Spleen (tissue), 7 donors: ENCODE measurements at regions not wholly inside any gene's neighbourhood (a gene's known extent, or its start where the extent isn't known, plus 50 kb on each side); places are given as distances from the start of the nearest gene placed in this dataset.

Experiments
- CTCF ChIP-seq, 11 experiments: fragments of 200-600 bp in 7 of 11; fragments of 450-650 bp in 4 of 11; sonication (generic) in 4 of 11; IDR thresholded peaks in 8 of 11; conservative IDR thresholded peaks in 3 of 11; 1 replicate in 7 of 11; 2 replicates in 4 of 11; pipeline versions ENCODE4 v1.4.0 to v1.8.0; 2016 to 2021; ENCODE audit warnings: antibody characterized with exemption in 11 of 11, inconsistent platforms in 4 of 11, mild to moderate bottlenecking in 1 of 11
- POLR2A ChIP-seq, 3 donors: fragments of 450-650 bp; IDR thresholded peaks; one replicate each; pipeline ENCODE4 v1.5.1; 2017; ENCODE audit warnings: antibody characterized with exemption in 3 of 3, mild to moderate bottlenecking in 1 of 3
- donor health status: DM: no; HTN: no; CAD: no; lungs with moderate emphysema.
- donor health status: DM: no; HTN: no; CAD: no.
- donor health status: DM: no; HTN: no; CAD: no.

GRCh38 chr16:76931186-76931585 lies 259.8 kb upstream of the MON1B start:
- TF ChIP-seq CTCF (IDR thresholded peaks at IDR 0.05 in 8 of 11, conservative IDR thresholded peaks at IDR 0.05 in 3 of 11) = no peak
- TF ChIP-seq POLR2A (IDR thresholded peaks at IDR 0.05) = no peak
